ENCODE measurements at regions not wholly inside any gene's neighbourhood (a gene's known extent, or its start where the extent isn't known, plus 50 kb on each side); places are given as distances from the start of the nearest gene placed in this dataset.

DNA sequence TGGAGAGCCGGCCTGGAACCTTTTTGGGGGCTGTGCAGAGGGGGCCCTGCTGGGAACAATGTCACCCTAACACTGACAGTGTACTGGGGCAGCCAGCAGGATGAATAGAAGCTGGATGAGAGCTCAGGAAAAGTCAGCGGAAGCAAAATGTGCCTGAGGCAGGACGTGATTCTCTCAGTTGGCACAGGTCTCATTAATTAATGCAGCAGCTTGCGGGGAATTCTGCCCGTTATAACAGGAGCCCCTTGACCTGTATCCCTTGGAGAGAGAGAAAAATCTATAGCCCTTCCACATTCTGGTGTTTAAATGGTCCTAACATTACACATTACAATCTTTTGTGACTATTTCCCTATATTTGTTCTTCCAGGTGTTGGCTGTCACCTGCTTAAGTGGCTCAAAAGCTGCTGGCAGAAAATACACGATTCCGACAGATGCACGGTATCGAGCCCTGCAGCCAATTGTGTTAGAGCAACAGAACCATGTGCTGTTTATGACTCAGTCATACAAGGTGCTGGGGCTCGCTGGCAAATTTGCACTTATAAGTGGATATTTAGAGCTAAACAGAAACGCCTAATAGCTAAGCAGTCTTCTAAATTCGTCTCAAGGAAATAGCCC is 854.7 kb downstream of the AACS start:
- no peak for DNase-seq

DNA sequence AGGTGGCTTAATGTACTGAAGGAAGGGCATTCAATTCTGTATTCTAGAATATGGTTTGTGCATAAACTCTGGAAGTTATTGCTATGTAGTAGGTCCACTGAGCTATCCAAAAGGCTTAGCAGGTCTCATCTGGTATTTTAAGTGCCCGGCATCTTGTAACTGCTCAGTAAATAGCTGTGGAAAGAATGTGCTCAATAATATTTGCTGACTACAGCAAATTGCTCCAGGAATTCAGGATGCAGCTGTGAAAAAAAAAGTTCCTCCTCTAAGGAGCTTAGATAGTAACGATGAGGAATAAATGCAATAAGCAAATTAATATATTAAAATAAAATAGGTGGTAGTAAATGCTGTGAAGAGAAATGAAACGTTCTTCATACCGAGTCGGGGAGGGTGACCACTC is 857.1 kb downstream of the AACS start:
- DNase-seq = no peak

DNA sequence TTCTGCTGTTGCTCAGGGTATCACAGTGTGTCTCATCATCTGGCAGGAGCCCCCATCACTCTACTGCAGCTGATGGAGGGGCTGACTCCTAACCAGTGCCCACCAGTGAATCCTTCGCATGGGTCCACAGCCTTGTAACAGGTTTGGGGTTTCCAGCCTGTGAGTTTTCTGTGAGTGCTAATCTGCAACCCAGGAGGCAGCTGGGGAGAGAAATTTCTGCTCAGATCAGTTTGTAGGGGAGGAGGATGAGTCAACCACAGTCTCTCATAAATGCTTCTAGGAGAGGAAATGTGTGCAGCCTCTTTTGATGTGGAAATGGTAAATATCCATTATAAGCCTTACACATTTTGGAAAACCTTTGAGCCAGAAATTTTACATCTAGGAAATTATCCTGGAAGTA is 871.3 kb downstream of the AACS start:
- no peak for DNase-seq

- DNase-seq = no peak
Observed at GRCh38 chr12:125944446-125944845, 879.2 kb downstream of the AACS start.

GRCh38 chr12:125949471-125949870 is 884.2 kb downstream of the AACS start:
- DNase-seq = no peak

- DNase-seq = no peak
Observed at GRCh38 chr12:125954362-125954761, 889.1 kb downstream of the AACS start.

- no peak for DNase-seq
Observed at GRCh38 chr12:125956186-125956585, 891.0 kb downstream of the AACS start.

DNA sequence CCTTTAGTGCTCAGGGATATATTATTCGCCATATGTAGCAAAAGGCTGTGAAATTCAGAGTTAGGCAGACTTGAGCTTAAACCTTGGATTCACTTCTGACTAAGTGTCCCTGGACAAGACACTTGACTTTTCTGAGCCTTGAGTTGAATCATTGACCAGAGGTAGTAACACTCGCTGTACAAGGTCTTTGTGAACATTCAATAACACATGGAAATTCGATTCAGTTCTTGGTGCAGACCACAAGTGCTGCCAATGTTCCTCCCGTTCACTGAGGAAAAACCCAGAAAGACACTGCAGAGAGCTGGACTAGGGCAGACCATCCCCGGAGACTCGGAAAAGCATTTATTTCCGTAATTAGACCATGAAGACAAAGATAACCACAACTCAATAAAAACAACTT is 901.4 kb downstream of the AACS start:
- DNase-seq = no peak

DNA sequence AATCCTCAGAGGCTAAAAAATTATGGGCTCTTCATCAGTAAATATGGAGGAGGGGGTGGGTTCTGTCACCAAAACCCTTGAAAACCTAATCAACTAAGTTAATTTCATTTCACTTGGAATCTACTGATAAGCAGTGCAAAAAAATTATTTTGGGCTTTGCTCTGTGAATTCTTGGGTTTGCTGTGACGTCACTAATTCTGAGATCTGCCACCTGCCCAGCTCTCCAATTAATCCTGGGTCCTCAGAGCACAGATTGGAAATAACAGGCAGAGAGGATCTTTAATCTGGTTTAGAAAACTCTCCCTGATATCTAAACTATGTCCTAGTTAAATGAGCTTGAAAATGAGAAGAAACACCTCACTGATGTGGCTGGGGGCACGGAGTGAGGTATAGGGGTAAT is 903.2 kb downstream of the AACS start:
- DNase-seq = no peak

GRCh38 chr12:125971981-125972380 is 906.7 kb downstream of the AACS start:
- DNase-seq = no peak

DNA sequence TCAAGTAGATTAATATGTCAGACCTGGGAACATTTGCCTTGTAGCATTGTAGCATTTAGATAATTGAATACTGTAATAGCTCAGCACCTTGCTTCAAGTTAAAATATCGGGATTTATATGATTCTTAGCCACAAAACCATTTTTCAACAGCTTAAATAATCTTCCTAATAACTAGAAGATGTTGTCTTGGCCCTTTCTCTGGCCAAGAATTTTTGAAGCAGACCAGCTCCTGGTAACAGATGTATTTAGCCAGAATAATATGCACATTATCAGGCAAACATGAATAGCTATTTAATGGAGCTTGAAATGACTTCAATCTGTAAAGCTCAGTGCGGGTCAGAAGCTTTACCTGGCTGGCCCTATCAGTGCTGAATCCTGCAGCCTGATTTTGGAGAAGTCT is 913.1 kb downstream of the AACS start:
- no peak for DNase-seq

DNA sequence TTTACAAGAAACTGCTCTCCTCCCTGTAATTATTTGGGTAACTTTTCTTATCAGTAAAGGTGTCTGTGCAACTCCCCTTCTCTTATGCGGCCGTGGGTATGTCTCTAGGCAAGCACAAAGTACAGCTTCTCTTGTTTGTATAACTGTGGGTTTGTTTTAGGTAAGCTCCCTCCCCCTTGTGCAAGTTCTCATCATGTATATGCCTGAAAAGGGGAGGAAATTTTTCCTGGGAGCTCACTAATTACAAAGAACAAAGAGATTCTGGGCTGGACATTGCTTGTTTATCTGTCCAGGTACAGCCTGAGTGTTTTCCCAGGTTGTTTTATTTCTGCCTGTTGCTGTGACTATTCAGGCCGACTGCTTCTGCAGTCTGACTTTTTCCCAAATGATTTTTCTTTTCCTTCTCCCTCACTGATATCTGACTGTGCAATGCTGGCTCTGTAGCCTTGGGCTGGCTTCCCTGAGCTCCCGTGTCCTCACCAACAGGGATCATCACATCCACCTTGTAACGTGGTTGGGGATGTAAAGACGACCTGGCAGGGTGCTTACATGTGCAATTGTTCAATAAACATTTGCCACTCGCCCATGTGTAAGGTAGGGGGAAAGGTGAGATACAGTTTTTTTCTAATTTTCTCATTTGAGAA is 916.5 kb downstream of the AACS start:
- DNase-seq = no peak

GRCh38 chr12:125983094-125983783 is 918.0 kb downstream of the AACS start:
- DNase-seq = no peak

DNA sequence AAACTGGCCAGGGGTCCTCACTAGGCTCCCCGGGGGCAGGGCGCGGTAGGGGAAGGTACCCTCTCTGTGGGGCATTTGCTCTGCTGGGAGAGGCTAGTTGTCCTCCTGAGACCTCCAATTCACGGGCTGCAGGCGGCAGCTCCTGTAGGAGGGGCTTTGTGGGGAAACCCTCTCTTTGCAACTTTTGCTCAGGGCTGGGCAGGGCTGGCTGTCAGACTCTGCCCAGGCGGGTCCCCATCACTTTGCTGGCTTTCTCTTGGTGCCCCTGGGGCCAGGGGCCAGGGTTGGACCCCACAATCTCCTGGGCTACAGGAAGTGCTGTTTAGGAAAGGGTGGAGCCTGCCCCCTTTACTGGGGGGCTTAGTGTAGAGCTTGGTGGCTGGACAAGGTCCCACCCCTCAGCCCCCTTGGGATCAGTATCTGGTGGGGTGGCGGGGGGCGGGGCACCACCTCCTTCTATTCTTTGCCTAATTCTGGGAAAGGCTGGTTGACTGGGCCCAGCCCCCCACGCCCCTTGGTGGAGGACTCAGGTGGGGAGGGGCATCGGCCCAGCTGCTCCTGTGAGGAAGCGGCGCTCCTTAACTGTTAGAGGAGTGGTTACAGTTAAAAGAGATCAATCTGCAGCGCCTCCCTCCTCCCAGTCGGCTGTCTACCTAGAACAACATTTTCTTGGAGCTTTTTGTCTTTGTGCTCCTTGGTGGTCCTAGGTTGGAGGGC is 918.7 kb downstream of the AACS start:
- DNase-seq = no peak

DNA sequence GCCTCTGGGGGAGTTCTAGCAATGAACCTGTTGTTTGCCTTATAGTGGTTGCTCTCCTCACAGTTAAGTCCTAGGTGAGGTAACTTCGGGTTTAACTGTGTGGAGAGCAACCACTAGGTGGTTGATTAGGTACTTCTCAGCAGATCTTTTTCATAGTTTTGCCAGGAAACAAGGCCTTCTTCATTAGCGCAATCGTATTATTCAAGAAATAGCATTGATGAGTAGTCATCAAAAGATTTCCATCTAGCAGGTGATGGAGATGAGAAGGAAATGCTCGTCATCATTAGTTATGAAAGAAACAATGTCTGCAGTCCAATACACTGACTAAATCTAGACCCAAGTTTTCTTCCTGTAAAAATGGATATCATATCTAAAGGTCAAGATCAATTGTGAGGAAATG is 923.3 kb downstream of the AACS start:
- DNase-seq = no peak

DNA sequence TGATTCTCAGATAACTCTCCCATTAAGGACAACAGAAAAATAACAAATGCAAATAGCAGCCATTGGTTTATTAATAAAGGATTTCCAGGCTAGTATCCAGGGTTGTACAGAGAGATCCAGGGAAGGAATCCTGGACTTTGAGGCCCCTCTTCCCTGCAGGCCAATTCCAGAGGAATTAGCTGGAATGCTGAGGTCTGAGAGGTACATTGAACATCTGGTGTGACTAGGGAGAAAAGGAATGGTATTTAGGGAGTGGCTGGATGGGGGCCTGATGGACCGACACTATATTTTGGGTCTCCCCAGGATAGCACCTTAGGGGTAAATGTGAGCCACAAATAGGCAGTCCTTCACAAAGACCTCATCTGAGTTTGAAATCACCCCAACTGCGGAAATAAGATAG is 924.5 kb downstream of the AACS start:
- no peak for DNase-seq

GRCh38 chr12:125996443-125996842 is 931.2 kb downstream of the AACS start:
- no peak for DNase-seq

- DNase-seq = no peak
Observed at GRCh38 chr12:125999628-126000027, 934.4 kb downstream of the AACS start.

DNA sequence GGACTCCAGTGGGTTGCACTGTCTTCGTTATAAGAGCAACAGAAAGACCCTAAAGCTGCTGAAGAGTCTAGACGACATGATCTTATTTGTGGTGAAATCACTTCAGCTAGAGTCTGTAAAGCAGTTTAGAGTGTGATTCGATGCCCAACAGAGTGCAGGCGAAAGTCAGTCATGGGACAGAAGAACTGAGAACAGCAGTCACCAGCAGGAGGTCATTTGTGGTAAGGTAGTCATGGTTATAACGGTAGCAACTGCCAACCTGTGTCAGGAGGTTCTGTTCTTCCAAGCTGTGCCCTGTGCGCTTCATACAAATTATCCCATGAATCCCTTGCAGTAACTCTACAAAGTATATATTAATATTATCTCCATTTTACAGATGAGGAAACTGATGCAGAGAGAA is 954.1 kb downstream of the AACS start:
- no peak for DNase-seq

GRCh38 chr12:126021675-126022074 is 956.4 kb downstream of the AACS start:
- no peak for DNase-seq

- no peak for DNase-seq
Observed at GRCh38 chr12:126027825-126028224, 962.6 kb downstream of the AACS start.

- no peak for DNase-seq
Observed at GRCh38 chr12:126030573-126030972, 965.3 kb downstream of the AACS start.

GRCh38 chr12:126033751-126034150 is 968.5 kb downstream of the AACS start:
- no peak for DNase-seq

DNA sequence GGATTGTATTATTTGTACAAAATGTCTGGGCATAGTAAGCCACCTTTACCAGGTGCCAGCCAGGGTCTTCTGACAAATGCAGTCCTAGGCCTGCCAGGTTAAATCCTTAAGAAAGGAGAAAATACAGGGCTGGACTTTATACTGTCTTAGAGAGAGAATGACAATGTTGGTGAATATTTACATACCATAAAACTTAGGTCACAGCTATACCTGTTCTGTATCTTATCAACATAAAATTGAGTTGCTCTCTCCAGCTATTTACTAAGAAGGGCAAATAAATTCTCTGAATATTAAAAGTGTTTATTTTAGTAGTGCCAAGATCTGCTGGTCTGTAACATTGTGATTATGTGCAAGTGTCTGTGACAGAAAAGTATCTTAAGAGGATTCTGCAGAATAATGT is 971.1 kb downstream of the AACS start:
- no peak for DNase-seq

Data from COR-L47 (cell line).